ENCODE measurements at regions not wholly inside any gene's neighbourhood (a gene's known extent, or its start where the extent isn't known, plus 50 kb on each side); places are given as distances from the start of the nearest gene placed in this dataset.
"Not testable (repeated sequence)": the region's sequence is repeated elsewhere in the genome, so short reads cannot be mapped to it uniquely, and the experiment has no call there.

- TF ChIP-seq CTCF (conservative IDR thresholded peaks at IDR 0.05; ENCODE audit: low read depth, low read length); EZH2 (IDR thresholded peaks at IDR 0.05; ENCODE audit: borderline replicate concordance, low read depth, low read length, poor library complexity, severe bottlenecking): not testable (repeated sequence)
These were observed 194.9 kb downstream of the POTEM start for GRCh38 chr14:19162034-19162706.

Data from A673 (cell line).